H1 (cell line): ENCODE measurements at regions not wholly inside any gene's neighbourhood (a gene's known extent, or its start where the extent isn't known, plus 50 kb on each side); places are given as distances from the start of the nearest gene placed in this dataset.

ENCODE experiments used
- ASH2L ChIP-seq: fragments of 200-600, 300-600 bp; sonication (generic); IDR thresholded peaks from one replicate; pipeline ENCODE4 v1.7.1; 2017; ENCODE audit warnings: low read length
- BCL11A ChIP-seq, 2 experiments: IDR thresholded peaks; one replicate each; pipeline ENCODE4 v1.6.1; 2011; ENCODE audit warnings: low read depth in 2 of 2, low read length in 2 of 2, mild to moderate bottlenecking in 2 of 2
- CBX5 ChIP-seq: fragments of 300-800, 300-1000 bp; sonication (generic); IDR thresholded peaks from 2 replicates; pipeline ENCODE4 v1.7.1; 2016; ENCODE audit warnings: antibody characterized with exemption, low read length, low read depth
- RNF2 ChIP-seq: fragments of 200-900, 300-1000 bp; sonication (generic); IDR thresholded peaks from 2 replicates; pipeline ENCODE4 v1.7.1; 2016; ENCODE audit warnings: borderline replicate concordance, low read depth, mild to moderate bottlenecking, antibody characterized with exemption, low read length; ENCODE audit not compliant: poor library complexity, severe bottlenecking; ENCODE audit errors: missing control alignments
- TBP ChIP-seq: IDR thresholded peaks from 2 replicates; pipeline ENCODE4 v1.6.1; 2011; ENCODE audit warnings: low read depth, low read length, improper control_type of control experiment
- TCF12 ChIP-seq: IDR thresholded peaks from 2 replicates; pipeline ENCODE4 v1.6.1; 2011; ENCODE audit warnings: low read depth, mild to moderate bottlenecking, low read length
- ZNF274 ChIP-seq: IDR thresholded peaks from 2 replicates; pipeline ENCODE4 v1.7.0; 2012; ENCODE audit warnings: low read length, borderline replicate concordance; ENCODE audit errors: extremely low read depth
- TF ChIP-seq, protein P1 (sequence below): fragments of 300-600 bp; sonication (generic); IDR thresholded peaks from 2 replicates; pipeline ENCODE4 v1.7.1; 2012; ENCODE audit warnings: low read length, moderate library complexity, mild to moderate bottlenecking, inconsistent platforms; ENCODE audit not compliant: insufficient replicate concordance
- TF ChIP-seq, protein P2 (sequence below): IDR thresholded peaks from 2 replicates; pipeline ENCODE4 v1.6.1; 2012; ENCODE audit warnings: inconsistent platforms

DNA sequence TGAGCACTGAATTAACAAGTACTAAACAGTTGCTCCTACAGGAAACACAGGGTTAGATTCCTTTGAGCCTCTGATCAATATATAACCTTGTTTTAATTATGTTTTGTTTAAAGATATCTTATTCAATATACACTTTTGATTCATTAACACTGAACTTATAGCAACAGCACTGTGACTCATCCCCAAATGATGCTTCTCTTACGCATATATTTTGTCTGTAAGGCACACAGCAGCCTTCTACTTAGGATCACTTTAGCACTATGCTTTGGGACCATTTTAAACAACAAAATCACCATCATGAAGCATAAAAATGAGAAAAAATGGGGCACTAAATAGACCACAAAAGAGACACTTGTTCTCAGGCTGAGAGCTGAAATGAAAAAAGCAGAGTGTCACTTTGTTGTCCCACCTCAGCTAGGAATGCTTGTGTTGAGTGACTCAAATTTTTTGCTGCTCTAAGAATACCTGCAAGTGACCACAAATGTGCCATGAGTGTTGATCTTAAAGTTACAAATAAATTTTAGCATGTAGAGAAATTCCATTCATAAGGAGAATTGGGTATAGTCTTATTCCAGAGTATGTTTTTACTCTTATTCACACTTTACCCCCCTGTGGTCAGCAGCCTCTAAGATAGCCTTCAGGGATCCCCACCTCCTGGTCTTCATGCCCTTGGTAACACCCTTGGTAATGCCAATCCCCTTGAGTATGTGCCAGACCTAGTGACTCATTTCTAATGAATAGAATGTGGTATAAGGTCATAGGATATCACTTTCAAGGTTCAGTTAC lies 252.7 kb upstream of the IL12B start (continued):
- TF ChIP-seq, protein P1, sequence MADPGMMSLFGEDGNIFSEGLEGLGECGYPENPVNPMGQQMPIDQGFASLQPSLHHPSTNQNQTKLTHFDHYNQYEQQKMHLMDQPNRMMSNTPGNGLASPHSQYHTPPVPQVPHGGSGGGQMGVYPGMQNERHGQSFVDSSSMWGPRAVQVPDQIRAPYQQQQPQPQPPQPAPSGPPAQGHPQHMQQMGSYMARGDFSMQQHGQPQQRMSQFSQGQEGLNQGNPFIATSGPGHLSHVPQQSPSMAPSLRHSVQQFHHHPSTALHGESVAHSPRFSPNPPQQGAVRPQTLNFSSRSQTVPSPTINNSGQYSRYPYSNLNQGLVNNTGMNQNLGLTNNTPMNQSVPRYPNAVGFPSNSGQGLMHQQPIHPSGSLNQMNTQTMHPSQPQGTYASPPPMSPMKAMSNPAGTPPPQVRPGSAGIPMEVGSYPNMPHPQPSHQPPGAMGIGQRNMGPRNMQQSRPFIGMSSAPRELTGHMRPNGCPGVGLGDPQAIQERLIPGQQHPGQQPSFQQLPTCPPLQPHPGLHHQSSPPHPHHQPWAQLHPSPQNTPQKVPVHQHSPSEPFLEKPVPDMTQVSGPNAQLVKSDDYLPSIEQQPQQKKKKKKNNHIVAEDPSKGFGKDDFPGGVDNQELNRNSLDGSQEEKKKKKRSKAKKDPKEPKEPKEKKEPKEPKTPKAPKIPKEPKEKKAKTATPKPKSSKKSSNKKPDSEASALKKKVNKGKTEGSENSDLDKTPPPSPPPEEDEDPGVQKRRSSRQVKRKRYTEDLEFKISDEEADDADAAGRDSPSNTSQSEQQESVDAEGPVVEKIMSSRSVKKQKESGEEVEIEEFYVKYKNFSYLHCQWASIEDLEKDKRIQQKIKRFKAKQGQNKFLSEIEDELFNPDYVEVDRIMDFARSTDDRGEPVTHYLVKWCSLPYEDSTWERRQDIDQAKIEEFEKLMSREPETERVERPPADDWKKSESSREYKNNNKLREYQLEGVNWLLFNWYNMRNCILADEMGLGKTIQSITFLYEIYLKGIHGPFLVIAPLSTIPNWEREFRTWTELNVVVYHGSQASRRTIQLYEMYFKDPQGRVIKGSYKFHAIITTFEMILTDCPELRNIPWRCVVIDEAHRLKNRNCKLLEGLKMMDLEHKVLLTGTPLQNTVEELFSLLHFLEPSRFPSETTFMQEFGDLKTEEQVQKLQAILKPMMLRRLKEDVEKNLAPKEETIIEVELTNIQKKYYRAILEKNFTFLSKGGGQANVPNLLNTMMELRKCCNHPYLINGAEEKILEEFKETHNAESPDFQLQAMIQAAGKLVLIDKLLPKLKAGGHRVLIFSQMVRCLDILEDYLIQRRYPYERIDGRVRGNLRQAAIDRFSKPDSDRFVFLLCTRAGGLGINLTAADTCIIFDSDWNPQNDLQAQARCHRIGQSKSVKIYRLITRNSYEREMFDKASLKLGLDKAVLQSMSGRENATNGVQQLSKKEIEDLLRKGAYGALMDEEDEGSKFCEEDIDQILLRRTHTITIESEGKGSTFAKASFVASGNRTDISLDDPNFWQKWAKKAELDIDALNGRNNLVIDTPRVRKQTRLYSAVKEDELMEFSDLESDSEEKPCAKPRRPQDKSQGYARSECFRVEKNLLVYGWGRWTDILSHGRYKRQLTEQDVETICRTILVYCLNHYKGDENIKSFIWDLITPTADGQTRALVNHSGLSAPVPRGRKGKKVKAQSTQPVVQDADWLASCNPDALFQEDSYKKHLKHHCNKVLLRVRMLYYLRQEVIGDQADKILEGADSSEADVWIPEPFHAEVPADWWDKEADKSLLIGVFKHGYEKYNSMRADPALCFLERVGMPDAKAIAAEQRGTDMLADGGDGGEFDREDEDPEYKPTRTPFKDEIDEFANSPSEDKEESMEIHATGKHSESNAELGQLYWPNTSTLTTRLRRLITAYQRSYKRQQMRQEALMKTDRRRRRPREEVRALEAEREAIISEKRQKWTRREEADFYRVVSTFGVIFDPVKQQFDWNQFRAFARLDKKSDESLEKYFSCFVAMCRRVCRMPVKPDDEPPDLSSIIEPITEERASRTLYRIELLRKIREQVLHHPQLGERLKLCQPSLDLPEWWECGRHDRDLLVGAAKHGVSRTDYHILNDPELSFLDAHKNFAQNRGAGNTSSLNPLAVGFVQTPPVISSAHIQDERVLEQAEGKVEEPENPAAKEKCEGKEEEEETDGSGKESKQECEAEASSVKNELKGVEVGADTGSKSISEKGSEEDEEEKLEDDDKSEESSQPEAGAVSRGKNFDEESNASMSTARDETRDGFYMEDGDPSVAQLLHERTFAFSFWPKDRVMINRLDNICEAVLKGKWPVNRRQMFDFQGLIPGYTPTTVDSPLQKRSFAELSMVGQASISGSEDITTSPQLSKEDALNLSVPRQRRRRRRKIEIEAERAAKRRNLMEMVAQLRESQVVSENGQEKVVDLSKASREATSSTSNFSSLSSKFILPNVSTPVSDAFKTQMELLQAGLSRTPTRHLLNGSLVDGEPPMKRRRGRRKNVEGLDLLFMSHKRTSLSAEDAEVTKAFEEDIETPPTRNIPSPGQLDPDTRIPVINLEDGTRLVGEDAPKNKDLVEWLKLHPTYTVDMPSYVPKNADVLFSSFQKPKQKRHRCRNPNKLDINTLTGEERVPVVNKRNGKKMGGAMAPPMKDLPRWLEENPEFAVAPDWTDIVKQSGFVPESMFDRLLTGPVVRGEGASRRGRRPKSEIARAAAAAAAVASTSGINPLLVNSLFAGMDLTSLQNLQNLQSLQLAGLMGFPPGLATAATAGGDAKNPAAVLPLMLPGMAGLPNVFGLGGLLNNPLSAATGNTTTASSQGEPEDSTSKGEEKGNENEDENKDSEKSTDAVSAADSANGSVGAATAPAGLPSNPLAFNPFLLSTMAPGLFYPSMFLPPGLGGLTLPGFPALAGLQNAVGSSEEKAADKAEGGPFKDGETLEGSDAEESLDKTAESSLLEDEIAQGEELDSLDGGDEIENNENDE: no peak
- TF ChIP-seq, protein P2, sequence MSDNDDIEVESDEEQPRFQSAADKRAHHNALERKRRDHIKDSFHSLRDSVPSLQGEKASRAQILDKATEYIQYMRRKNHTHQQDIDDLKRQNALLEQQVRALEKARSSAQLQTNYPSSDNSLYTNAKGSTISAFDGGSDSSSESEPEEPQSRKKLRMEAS: no peak
- TF ChIP-seq BCL11A (IDR thresholded peaks at IDR 0.05; ENCODE audit: low read depth in 2 of 2, low read length in 2 of 2): no peak
- TF ChIP-seq ASH2L: no peak
- TF ChIP-seq TCF12: no peak
- TF ChIP-seq CBX5: no peak
- TF ChIP-seq RNF2: no peak
- TF ChIP-seq TBP: no peak
- no peak for TF ChIP-seq ZNF274
